ENCODE measurements at regions not wholly inside any gene's neighbourhood (a gene's known extent, or its start where the extent isn't known, plus 50 kb on each side); places are given as distances from the start of the nearest gene placed in this dataset.
"Not testable (repeated sequence)": the region's sequence is repeated elsewhere in the genome, so short reads cannot be mapped to it uniquely, and the experiment has no call there.

- no peaks in the 10 kb centered on the region for H3K9me3 Mint-ChIP-seq
- no peak overlapping the region for H3K4me3 Mint-ChIP-seq
- no peaks in the 10 kb centered on the region for H3K4me1 Mint-ChIP-seq (ENCODE audit: low read depth)
- no peaks in the 10 kb centered on the region for H3K36me3 Mint-ChIP-seq (ENCODE audit: low read depth)
- H3K27me3 Mint-ChIP-seq: no peaks in the 10 kb centered on the region
- no peak overlapping the region for H3K27ac Mint-ChIP-seq
These were observed 70.4 kb downstream of the IGLL1 start for GRCh38 chr22:23509571-23510302.

- no peak overlapping the region for H3K27ac Mint-ChIP-seq
- H3K36me3 Mint-ChIP-seq (ENCODE audit: low read depth): no peaks in the 10 kb centered on the region
- no peak overlapping the region for H3K4me3 Mint-ChIP-seq
- no peaks in the 10 kb centered on the region for H3K27me3 Mint-ChIP-seq
- no peaks in the 10 kb centered on the region for H3K4me1 Mint-ChIP-seq (ENCODE audit: low read depth)
- no peaks in the 10 kb centered on the region for H3K9me3 Mint-ChIP-seq
These were observed 75.6 kb downstream of the IGLL1 start for GRCh38 chr22:23504516-23504915.

GRCh38 chr22:23503736-23504440 is 76.2 kb downstream of the IGLL1 start:
- no peaks in the 10 kb centered on the region for H3K27me3 Mint-ChIP-seq
- H3K27ac Mint-ChIP-seq: no peak overlapping the region
- no peaks in the 10 kb centered on the region for H3K36me3 Mint-ChIP-seq (ENCODE audit: low read depth)
- H3K9me3 Mint-ChIP-seq: no peaks in the 10 kb centered on the region
- H3K4me1 Mint-ChIP-seq (ENCODE audit: low read depth): no peaks in the 10 kb centered on the region
- H3K4me3 Mint-ChIP-seq: no peak overlapping the region

- no peaks in the 10 kb centered on the region for H3K36me3 Mint-ChIP-seq (ENCODE audit: low read depth)
- no peaks in the 10 kb centered on the region for H3K27me3 Mint-ChIP-seq
- no peaks in the 10 kb centered on the region for H3K4me1 Mint-ChIP-seq (ENCODE audit: low read depth)
- H3K27ac Mint-ChIP-seq: no peak overlapping the region
- no peaks in the 10 kb centered on the region for H3K9me3 Mint-ChIP-seq
- H3K4me3 Mint-ChIP-seq: no peak overlapping the region
These were observed 76.9 kb downstream of the IGLL1 start for GRCh38 chr22:23503142-23503541.

- no peaks in the 10 kb centered on the region for H3K4me1 Mint-ChIP-seq (ENCODE audit: low read depth)
- H3K27me3 Mint-ChIP-seq: no peaks in the 10 kb centered on the region
- no peaks in the 10 kb centered on the region for H3K36me3 Mint-ChIP-seq (ENCODE audit: low read depth)
- no peak overlapping the region for H3K27ac Mint-ChIP-seq
- no peaks in the 10 kb centered on the region for H3K9me3 Mint-ChIP-seq
- H3K4me3 Mint-ChIP-seq: no peak overlapping the region
These were observed 78.4 kb downstream of the IGLL1 start for GRCh38 chr22:23501708-23502107.

GRCh38 chr22:23501261-23501619 is 78.8 kb downstream of the IGLL1 start:
- Mint-ChIP-seq H3K27ac (no peak overlapping the region), H3K27me3 (no peaks in the 10 kb centered on the region), H3K36me3 (ENCODE audit: low read depth) (no peaks in the 10 kb centered on the region), H3K9me3 (no peaks in the 10 kb centered on the region), H3K4me1 (ENCODE audit: low read depth) (peaks cover 1% of the 10 kb centered on the region), H3K4me3 (no peak overlapping the region)

GRCh38 chr22:23500508-23501260 is 79.4 kb downstream of the IGLL1 start:
- no peaks in the 10 kb centered on the region for H3K27me3 Mint-ChIP-seq
- no peak overlapping the region for H3K27ac Mint-ChIP-seq
- H3K4me3 Mint-ChIP-seq: no peak overlapping the region

GRCh38 chr22:23499845-23500500 is 80.1 kb downstream of the IGLL1 start:
- Mint-ChIP-seq H3K4me1 (ENCODE audit: low read depth) (peaks cover 11% of the 10 kb centered on the region), H3K36me3 (ENCODE audit: low read depth) (no peaks in the 10 kb centered on the region), H3K9me3 (no peaks in the 10 kb centered on the region), H3K4me3 (no peak overlapping the region), H3K27me3 (no peaks in the 10 kb centered on the region), H3K27ac (no peak overlapping the region)

More at GRCh38 chr22:23500508-23501260, 79.4 kb downstream of the IGLL1 start:
- Mint-ChIP-seq H3K4me1 (ENCODE audit: low read depth) (peaks cover 7% of the 10 kb centered on the region), H3K36me3 (ENCODE audit: low read depth) (no peaks in the 10 kb centered on the region), H3K9me3 (no peaks in the 10 kb centered on the region)

GRCh38 chr22:23498811-23499798 is 81.0 kb downstream of the IGLL1 start:
- Mint-ChIP-seq H3K9me3 (no peaks in the 10 kb centered on the region), H3K4me3 (no peak overlapping the region), H3K27ac (no peak overlapping the region), H3K27me3 (no peaks in the 10 kb centered on the region), H3K4me1 (ENCODE audit: low read depth) (peaks cover 14% of the 10 kb centered on the region), H3K36me3 (ENCODE audit: low read depth) (no peaks in the 10 kb centered on the region)

- H3K36me3 Mint-ChIP-seq (ENCODE audit: low read depth); H3K27me3 Mint-ChIP-seq; H3K9me3 Mint-ChIP-seq; H3K4me3 Mint-ChIP-seq; H3K27ac Mint-ChIP-seq: not testable (repeated sequence)
- peaks cover 14% of the 10 kb centered on the region for H3K4me1 Mint-ChIP-seq (ENCODE audit: low read depth)
These were observed 82.2 kb downstream of the IGLL1 start for GRCh38 chr22:23497889-23498288.

GRCh38 chr22:23497016-23497885 is 82.8 kb downstream of the IGLL1 start:
- Mint-ChIP-seq H3K4me3 (no peak overlapping the region), H3K27ac (no peak overlapping the region), H3K4me1 (ENCODE audit: low read depth) (peaks cover 14% of the 10 kb centered on the region), H3K36me3 (ENCODE audit: low read depth) (no peaks in the 10 kb centered on the region), H3K9me3 (no peaks in the 10 kb centered on the region), H3K27me3 (no peaks in the 10 kb centered on the region)

- Mint-ChIP-seq H3K9me3 (no peaks in the 10 kb centered on the region), H3K36me3 (ENCODE audit: low read depth) (no peaks in the 10 kb centered on the region), H3K27ac (no peak overlapping the region), H3K27me3 (no peaks in the 10 kb centered on the region), H3K4me1 (ENCODE audit: low read depth) (peaks cover 14% of the 10 kb centered on the region), H3K4me3 (no peak overlapping the region)
These were observed 83.7 kb downstream of the IGLL1 start for GRCh38 chr22:23496445-23496833.

- H3K27ac Mint-ChIP-seq: no peak overlapping the region
- H3K27me3 Mint-ChIP-seq: no peaks in the 10 kb centered on the region
- no peak overlapping the region for H3K4me3 Mint-ChIP-seq
- H3K4me1 Mint-ChIP-seq (ENCODE audit: low read depth): peaks cover 14% of the 10 kb centered on the region
- no peaks in the 10 kb centered on the region for H3K9me3 Mint-ChIP-seq
- no peaks in the 10 kb centered on the region for H3K36me3 Mint-ChIP-seq (ENCODE audit: low read depth)
These were observed 84.3 kb downstream of the IGLL1 start for GRCh38 chr22:23495614-23496444.

Data from stimulated activated naive CD8-positive, alpha-beta T cell treated with anti-CD3 and anti-CD28 coated beads, Interleukin-15, Interleukin-2, amounts not matched to agents 100 ng/mL and 50 ng/mL, for 24 hours (primary cell).